K562 (cell line): ENCODE measurements at regions not wholly inside any gene's neighbourhood (a gene's known extent, or its start where the extent isn't known, plus 50 kb on each side); places are given as distances from the start of the nearest gene placed in this dataset.

Experiments used
- ATAC-seq: fragments of 200-7000 bp; cut with Tn5 transposase; 3 replicates; pipeline ENCODE4 v1.9.1; 2020; ENCODE audit warnings: moderate library complexity
- BruUV-seq: library from RNA; stranded (reverse); fragments of 400-500 nt; replicated peaks from 2 replicates; lab custom pipeline; 2021; lab: Mats Ljungman, UMichigan
- CTCF ChIA-PET: fragments of 300-600 bp; formaldehyde crosslinking; extraction: SDS; loops from one replicate; lab custom pipeline; 2021; ENCODE audit warnings: low intra/inter-chr PET ratio; lab: Yijun Ruan, JAX
- POLR2A ChIA-PET: fragments of 300-600, 350-650 bp; sonication (Branson Sonifier 250); formaldehyde crosslinking; extraction: SDS; loops from one replicate; lab custom pipeline; 2021; ENCODE audit warnings: antibody characterized with exemption, inconsistent platforms; lab: Yijun Ruan, JAX
- DNase-seq, 4 experiments: peaks; one replicate each; pipeline versions ENCODE4 v3.0.0 to v3.0.0-alpha.2; 2011 to 2018; ENCODE audit warnings: low spot score in 3 of 4, mixed read lengths in 3 of 4; ENCODE audit errors: extremely low read depth in 1 of 4
- FAIRE-seq: peaks from 2 replicates; lab custom pipeline; 2011; peaks lifted over from hg19 to GRCh38; lab: Jason Lieb, UNC
- H2AFZ ChIP-seq: 2 replicates; pipeline ENCODE4 v1.6.0; 2011; ENCODE audit warnings: low read depth, low read length, control low read depth, inconsistent platforms
- H3K27ac ChIP-seq: fragments of 200-600 bp; 3 replicates; pipeline ENCODE4 v1.8.0; 2011; ENCODE audit warnings: low read depth, mild to moderate bottlenecking, control low read depth, inconsistent platforms, low read length, moderate library complexity, mixed read lengths; ENCODE audit errors: extremely low read depth
- H3K27me3 ChIP-seq, 2 experiments: fragments of 300-600 bp in 1 of 2; 2 replicates in 1 of 2; 3 replicates in 1 of 2; pipeline versions ENCODE4 v1.6.0 to v1.8.0; 2011; ENCODE audit warnings: inconsistent platforms in 2 of 2, low read length in 2 of 2, mild to moderate bottlenecking in 1 of 2, mixed read lengths in 1 of 2, moderate library complexity in 1 of 2; ENCODE audit not compliant: control insufficient read depth in 2 of 2, insufficient read depth in 2 of 2
- H3K36me3 ChIP-seq: fragments of 300-600 bp; 3 replicates; pipeline ENCODE4 v1.8.0; 2011; ENCODE audit warnings: mild to moderate bottlenecking, low read length, inconsistent platforms; ENCODE audit not compliant: control insufficient read depth, insufficient read depth
- H3K4me1 ChIP-seq, 2 experiments: fragments of 200-600 bp in 1 of 2; replicated peaks in 1 of 2; 2 replicates in 1 of 2; 3 replicates in 1 of 2; pipeline versions ENCODE4 v1.5.1 to v1.8.0; 2011; ENCODE audit warnings: inconsistent platforms in 2 of 2, low read length in 2 of 2, mild to moderate bottlenecking in 1 of 2, mixed read lengths in 1 of 2, moderate library complexity in 1 of 2; ENCODE audit not compliant: control insufficient read depth in 2 of 2, insufficient read depth in 2 of 2
- H3K4me2 ChIP-seq: 2 replicates; pipeline ENCODE4 v1.6.1; 2011; ENCODE audit warnings: low read length, control low read depth, inconsistent platforms, mixed read lengths; ENCODE audit not compliant: insufficient read depth
- H3K4me3 ChIP-seq: fragments of 200-600 bp; sonication (generic), shearing (Covaris generic); 2 replicates; pipeline ENCODE4 v1.5.1; 2016; ENCODE audit warnings: control low read depth, inconsistent platforms
- H3K79me2 ChIP-seq: fragments of 200-600 bp; 3 replicates; pipeline ENCODE4 v1.8.0; 2011; ENCODE audit warnings: low read length, inconsistent platforms; ENCODE audit not compliant: control insufficient read depth, insufficient read depth
- H3K9ac ChIP-seq, 2 experiments: 2 replicates each; pipeline versions ENCODE4 v1.6.0 to v1.6.1; 2011; ENCODE audit warnings: low read depth in 2 of 2, low read length in 2 of 2, control low read depth in 1 of 2, inconsistent platforms in 1 of 2, mild to moderate bottlenecking in 1 of 2, mixed read lengths in 1 of 2; ENCODE audit not compliant: insufficient read depth in 1 of 2
- H3K9me1 ChIP-seq: one replicate; pipeline ENCODE4 v1.6.0; 2011; ENCODE audit warnings: inconsistent platforms, mild to moderate bottlenecking, low read length, moderate library complexity; ENCODE audit not compliant: control insufficient read depth, insufficient read depth
- H3K9me3 ChIP-seq: replicated peaks from 2 replicates; pipeline ENCODE4 v1.5.1; 2011; ENCODE audit warnings: low read depth, low read length, inconsistent platforms; ENCODE audit not compliant: control insufficient read depth, insufficient read depth
- H4K20me1 ChIP-seq: replicated peaks from 2 replicates; pipeline ENCODE4 v1.6.1; 2011; ENCODE audit warnings: low read length, inconsistent platforms, mixed read lengths; ENCODE audit not compliant: control insufficient read depth, insufficient read depth
- CBX3 ChIP-seq, 2 experiments: IDR thresholded peaks; 1 replicate in 1 of 2; 2 replicates in 1 of 2; pipeline ENCODE4 v1.6.1; 2012; ENCODE audit warnings: inconsistent platforms in 2 of 2, low read length in 2 of 2, borderline replicate concordance in 1 of 2, control low read depth in 1 of 2
- LARP7 ChIP-seq: fragments of 450-650 bp; IDR thresholded peaks from 2 replicates; pipeline ENCODE4 v1.6.1; 2016
- NKRF ChIP-seq: fragments of 450-650 bp; IDR thresholded peaks from 2 replicates; pipeline ENCODE4 v1.6.1; 2016; ENCODE audit warnings: borderline replicate concordance
- SMARCA4 ChIP-seq: fragments of 450-650 bp; IDR thresholded peaks from 2 replicates; pipeline ENCODE4 v1.6.1; 2016
- ZNF212 ChIP-seq: fragments of 450-650 bp; formaldehyde crosslinking; IDR thresholded peaks from 2 replicates; pipeline ENCODE4 v1.4.0; 2020; ENCODE audit warnings: mild to moderate bottlenecking
- WGBS: fragments of 100-300 bp; shearing (Covaris generic); methylation state at CpG from one replicate; pipeline ENCODE4 v1.1.6; 2016; ENCODE audit warnings: low coverage, mixed read lengths; ENCODE audit not compliant: insufficient coverage; ENCODE audit errors: missing lambda C conversion rate; 5-methylcytosine and 5-hydroxymethylcytosine counted together
- in situ Hi-C: fragments of 300-500 bp; cut with MboI; formaldehyde crosslinking; loops from 4 replicates; pipeline ENCODE4 v1.15.0; 2018; ENCODE audit warnings: inconsistent platforms, mixed read lengths
- intact Hi-C: fragments of 100-400 bp; cut with micrococcal nuclease; formaldehyde crosslinking; loops from 2 replicates; pipeline ENCODE4 v1.14.2; 2022

GRCh38 chrX:21193196-21193595 lies 181.0 kb upstream of the CNKSR2 start (continued):
- TF ChIP-seq CBX3 (IDR thresholded peaks at IDR 0.05; ENCODE audit: borderline replicate concordance in 1 of 2, low read length in 2 of 2) (no peak), LARP7 (no peak), SMARCA4 (no peak), ZNF212 (CRISPR knock-in tag) (no peak)

- Histone ChIP-seq H3K4me3 (no peak overlapping the region), H3K4me2 (no peak overlapping the region)
- DNase-seq, result no peak
- CTCF ChIA-PET, result no interaction called here
- no peak for ATAC-seq
- no TSS peak for BruUV-seq
- no peak for TF ChIP-seq NKRF
- TF ChIP-seq, all 486 proteins: peak for 0
- Histone ChIP-seq H4K20me1 (no peaks in the 10 kb centered on the region), H3K4me1 (no peaks in the 10 kb centered on the region), H3K9me3 (no peaks in the 10 kb centered on the region), H3K9me1 (no peaks in the 10 kb centered on the region), H3K27ac (no peak overlapping the region), H3K27me3 (no peaks in the 10 kb centered on the region), H3K9ac (no peak overlapping the region), H3K36me3 (no peaks in the 10 kb centered on the region), H2AFZ (no peak overlapping the region), H3K79me2 (no peaks in the 10 kb centered on the region)
- no peak for FAIRE-seq
- intact Hi-C loops (no loop called here), in situ Hi-C loops (no loop called here)
- 0% methylated on average over 1 of the region's 1 CpG for WGBS
- POLR2A ChIA-PET, result no interaction called here
These were observed 179.7 kb upstream of the CNKSR2 start for GRCh38 chrX:21194526-21194925.
